Natural killer cell treated with Interleukin-12 subunit alpha and Interleukin-12 subunit beta and Interleukin-15 and Interleukin-18, amount 100 ng/mL, for 72 hours (primary cell): ENCODE measurements at regions not wholly inside any gene's neighbourhood (a gene's known extent, or its start where the extent isn't known, plus 50 kb on each side); places are given as distances from the start of the nearest gene placed in this dataset.
A peak's percentile ranks its signal among the peaks of the same experiment; 100 is the strongest.

Experiments
- ATAC-seq, 2 donors: fragments of 150-1000 bp; cut with Tn5 transposase in 1 of 2; sonication (Bioruptor Pico), chemical (Tn5 transposase) in 1 of 2; 2 replicates each; pipeline ENCODE4 v1.10.0; 2021
- DNase-seq: peaks from one replicate; pipeline ENCODE4 v3.0.0; 2022; ENCODE audit warnings: low spot score
- H3K27ac Mint-ChIP-seq, 2 donors: 1 replicate in 1 of 2; 2 replicates in 1 of 2; pipeline ENCODE4 v1.8.0; 2022; ENCODE audit warnings: mixed read lengths in 2 of 2, mild to moderate bottlenecking in 1 of 2, moderate library complexity in 1 of 2
- H3K27me3 Mint-ChIP-seq, 2 donors: 1 replicate in 1 of 2; 2 replicates in 1 of 2; pipeline ENCODE4 v1.8.0; 2022; ENCODE audit warnings: mixed read lengths in 2 of 2
- H3K36me3 Mint-ChIP-seq: one replicate; pipeline ENCODE4 v1.8.0; 2022; ENCODE audit warnings: mixed read lengths
- H3K4me1 Mint-ChIP-seq, 2 donors: 1 replicate in 1 of 2; 2 replicates in 1 of 2; pipeline ENCODE4 v1.8.0; 2022; ENCODE audit warnings: low read depth in 2 of 2, mixed read lengths in 2 of 2, mild to moderate bottlenecking in 1 of 2
- H3K4me3 Mint-ChIP-seq: one replicate; pipeline ENCODE4 v1.8.0; 2022; ENCODE audit warnings: mixed read lengths
- H3K9me3 Mint-ChIP-seq: 2 replicates; pipeline ENCODE4 v1.8.0; 2022; ENCODE audit warnings: mixed read lengths

- ATAC-seq: no peak
- Mint-ChIP-seq H3K4me3 (no peak overlapping the region), H3K4me1 (no peaks in the 10 kb centered on the region), H3K27ac (no peak overlapping the region), H3K9me3 (no peaks in the 10 kb centered on the region), H3K27me3 (peaks cover 0 to 10% of the 10 kb centered on the region in 2 donors), H3K36me3 (no peaks in the 10 kb centered on the region)
- no peak for DNase-seq
These were observed 324.6 kb upstream of the USP25 start for GRCh38 chr21:15405214-15405613.

GRCh38 chr21:15406791-15407190, 323.0 kb upstream of the USP25 start:
- ATAC-seq (no peak), DNase-seq (no peak)
- Mint-ChIP-seq H3K27ac (no peak overlapping the region), H3K27me3 (peaks cover 0 to 10% of the 10 kb centered on the region in 2 donors), H3K4me1 (no peaks in the 10 kb centered on the region), H3K36me3 (no peaks in the 10 kb centered on the region), H3K4me3 (no peak overlapping the region), H3K9me3 (peaks cover 3% of the 10 kb centered on the region)

GRCh38 chr21:15407585-15407984, 322.2 kb upstream of the USP25 start:
- DNase-seq (no peak), ATAC-seq (no peak)
- H3K36me3 Mint-ChIP-seq: no peaks in the 10 kb centered on the region
- H3K9me3 Mint-ChIP-seq: peaks cover 3% of the 10 kb centered on the region
- H3K4me1 Mint-ChIP-seq: no peaks in the 10 kb centered on the region
- no peak overlapping the region for H3K27ac Mint-ChIP-seq
- peaks cover 0 to 10% of the 10 kb centered on the region in 2 donors for H3K27me3 Mint-ChIP-seq
- no peak overlapping the region for H3K4me3 Mint-ChIP-seq

GRCh38 chr21:15408089-15408488, 321.7 kb upstream of the USP25 start:
- H3K4me3 Mint-ChIP-seq: no peak overlapping the region
- peaks cover 3% of the 10 kb centered on the region for H3K9me3 Mint-ChIP-seq
- ATAC-seq (no peak), DNase-seq (no peak)
- H3K4me1 Mint-ChIP-seq: no peaks in the 10 kb centered on the region
- H3K27ac Mint-ChIP-seq: no peak overlapping the region
- H3K27me3 Mint-ChIP-seq: peaks cover 0 to 10% of the 10 kb centered on the region in 2 donors
- H3K36me3 Mint-ChIP-seq: no peaks in the 10 kb centered on the region

GRCh38 chr21:15409031-15409430, 320.8 kb upstream of the USP25 start:
- no peak overlapping the region for H3K27ac Mint-ChIP-seq
- no peaks in the 10 kb centered on the region for H3K4me1 Mint-ChIP-seq

GRCh38 chr21:15410853-15411252, 318.9 kb upstream of the USP25 start:
- no peaks in the 10 kb centered on the region for H3K36me3 Mint-ChIP-seq
- ATAC-seq (no peak), DNase-seq (no peak)
- no peak overlapping the region for H3K4me3 Mint-ChIP-seq
- H3K27ac Mint-ChIP-seq: no peak overlapping the region
- peaks cover 3% of the 10 kb centered on the region for H3K9me3 Mint-ChIP-seq
- peaks cover 0 to 10% of the 10 kb centered on the region in 2 donors for H3K27me3 Mint-ChIP-seq
- H3K4me1 Mint-ChIP-seq: no peaks in the 10 kb centered on the region

More at GRCh38 chr21:15409031-15409430, 320.8 kb upstream of the USP25 start:
- no peak overlapping the region for H3K4me3 Mint-ChIP-seq
- no peak for DNase-seq
- no peak for ATAC-seq
- H3K27me3 Mint-ChIP-seq: peaks cover 0 to 10% of the 10 kb centered on the region in 2 donors
- no peaks in the 10 kb centered on the region for H3K36me3 Mint-ChIP-seq
- peaks cover 3% of the 10 kb centered on the region for H3K9me3 Mint-ChIP-seq

- ATAC-seq (peak in 1 of 2 donors; percentile 64), DNase-seq (no peak)
- no peak overlapping the region for H3K4me3 Mint-ChIP-seq
- H3K36me3 Mint-ChIP-seq: no peaks in the 10 kb centered on the region
- H3K27ac Mint-ChIP-seq: no peak overlapping the region
- H3K9me3 Mint-ChIP-seq: peaks cover 3% of the 10 kb centered on the region
- H3K4me1 Mint-ChIP-seq: no peaks in the 10 kb centered on the region
- no peaks in the 10 kb centered on the region for H3K27me3 Mint-ChIP-seq
These were observed 315.7 kb upstream of the USP25 start for GRCh38 chr21:15414057-15414456.

- no peak overlapping the region for H3K4me3 Mint-ChIP-seq
- no peaks in the 10 kb centered on the region for H3K4me1 Mint-ChIP-seq
- H3K9me3 Mint-ChIP-seq: peaks cover 3% of the 10 kb centered on the region
- DNase-seq (no peak), ATAC-seq (no peak)
- no peaks in the 10 kb centered on the region for H3K27me3 Mint-ChIP-seq
- no peaks in the 10 kb centered on the region for H3K36me3 Mint-ChIP-seq
- no peak overlapping the region for H3K27ac Mint-ChIP-seq
These were observed 314.1 kb upstream of the USP25 start for GRCh38 chr21:15415541-15416261.

GRCh38 chr21:15421441-15421881, 308.3 kb upstream of the USP25 start:
- no peak for DNase-seq
- H3K4me3 Mint-ChIP-seq: no peak overlapping the region

GRCh38 chr21:15421947-15422346, 307.8 kb upstream of the USP25 start:
- H3K4me3 Mint-ChIP-seq: no peak overlapping the region
- H3K9me3 Mint-ChIP-seq: no peaks in the 10 kb centered on the region
- no peak for ATAC-seq
- no peak for DNase-seq
- no peaks in the 10 kb centered on the region for H3K36me3 Mint-ChIP-seq
- no peaks in the 10 kb centered on the region for H3K4me1 Mint-ChIP-seq
- peaks cover 0 to 13% of the 10 kb centered on the region in 2 donors for H3K27me3 Mint-ChIP-seq
- H3K27ac Mint-ChIP-seq: no peak overlapping the region

More at GRCh38 chr21:15421441-15421881, 308.3 kb upstream of the USP25 start:
- Mint-ChIP-seq H3K4me1 (no peaks in the 10 kb centered on the region), H3K27me3 (peaks cover 0 to 13% of the 10 kb centered on the region in 2 donors), H3K27ac (no peak overlapping the region), H3K36me3 (no peaks in the 10 kb centered on the region), H3K9me3 (no peaks in the 10 kb centered on the region)
- no peak for ATAC-seq

- DNase-seq (no peak), ATAC-seq (no peak)
- Mint-ChIP-seq H3K27ac (no peak overlapping the region), H3K4me3 (no peak overlapping the region), H3K27me3 (peaks cover 0 to 13% of the 10 kb centered on the region in 2 donors), H3K4me1 (no peaks in the 10 kb centered on the region), H3K36me3 (no peaks in the 10 kb centered on the region), H3K9me3 (no peaks in the 10 kb centered on the region)
These were observed 307.0 kb upstream of the USP25 start for GRCh38 chr21:15422783-15423182.

GRCh38 chr21:15423676-15424445, 305.9 kb upstream of the USP25 start:
- no peak overlapping the region for H3K27ac Mint-ChIP-seq
- H3K4me1 Mint-ChIP-seq: no peaks in the 10 kb centered on the region
- DNase-seq (no peak), ATAC-seq (no peak)
- peaks cover 0 to 13% of the 10 kb centered on the region in 2 donors for H3K27me3 Mint-ChIP-seq
- no peak overlapping the region for H3K4me3 Mint-ChIP-seq
- H3K36me3 Mint-ChIP-seq: no peaks in the 10 kb centered on the region
- no peaks in the 10 kb centered on the region for H3K9me3 Mint-ChIP-seq

GRCh38 chr21:15425049-15425448, 304.7 kb upstream of the USP25 start:
- Mint-ChIP-seq H3K36me3 (no peaks in the 10 kb centered on the region), H3K27ac (no peak overlapping the region), H3K4me3 (no peak overlapping the region), H3K4me1 (no peaks in the 10 kb centered on the region), H3K9me3 (no peaks in the 10 kb centered on the region), H3K27me3 (peaks cover 0 to 13% of the 10 kb centered on the region in 2 donors)
- no peak for DNase-seq
- no peak for ATAC-seq

- no peak for ATAC-seq
- Mint-ChIP-seq H3K36me3 (no peaks in the 10 kb centered on the region), H3K27ac (no peak overlapping the region), H3K9me3 (no peaks in the 10 kb centered on the region), H3K4me1 (no peaks in the 10 kb centered on the region), H3K4me3 (no peak overlapping the region), H3K27me3 (no peaks in the 10 kb centered on the region)
- no peak for DNase-seq
These were observed 299.8 kb upstream of the USP25 start for GRCh38 chr21:15430023-15430422.
